Neural progenitor cell (in vitro differentiated cells): ENCODE measurements at regions not wholly inside any gene's neighbourhood (a gene's known extent, or its start where the extent isn't known, plus 50 kb on each side); places are given as distances from the start of the nearest gene placed in this dataset.

Source experiments
- EZH2 ChIP-seq: fragments of 200-600 bp; sonication (generic); IDR thresholded peaks from 2 replicates; pipeline ENCODE4 v1.6.1; 2017; ENCODE audit warnings: antibody characterized with exemption, mild to moderate bottlenecking, moderate library complexity
- EZH2phosphoT487 ChIP-seq: fragments of 200-600 bp; sonication (generic); IDR thresholded peaks from 2 replicates; pipeline ENCODE4 v1.6.1; 2017; ENCODE audit warnings: antibody characterized with exemption
- TF ChIP-seq, protein P1 (sequence below): fragments of 200-600 bp; sonication (generic); IDR thresholded peaks from 2 replicates; pipeline ENCODE4 v1.5.1; 2017; ENCODE audit warnings: antibody characterized with exemption, mild to moderate bottlenecking

DNA sequence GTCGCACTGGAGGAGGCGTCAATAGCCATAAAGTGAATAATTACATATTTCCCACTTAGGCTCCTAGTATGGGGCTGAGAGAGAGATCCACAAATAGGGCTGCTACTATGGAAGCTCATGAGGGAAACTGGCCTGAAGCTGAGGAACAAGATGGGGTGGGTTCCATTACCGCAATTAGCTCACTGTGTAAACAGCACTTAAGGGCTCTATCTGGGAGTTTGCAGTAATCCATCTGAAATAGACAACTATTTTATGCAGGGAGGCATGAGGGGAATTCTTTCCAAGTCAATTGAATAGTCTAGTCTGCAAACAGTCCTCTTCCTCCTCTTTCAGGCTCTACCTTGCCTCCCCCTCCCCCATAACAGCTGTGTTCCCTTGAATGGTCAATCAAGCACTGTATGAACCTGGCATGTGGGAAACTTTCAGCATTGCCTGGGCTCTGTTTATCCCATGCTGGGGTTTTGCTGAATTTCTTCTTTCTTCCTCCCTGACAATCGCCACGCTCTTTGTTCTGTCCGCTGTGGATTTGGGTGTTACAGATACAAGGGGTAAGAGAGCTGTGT, 56.1 kb upstream of the MAF start:
- TF ChIP-seq, protein P1, sequence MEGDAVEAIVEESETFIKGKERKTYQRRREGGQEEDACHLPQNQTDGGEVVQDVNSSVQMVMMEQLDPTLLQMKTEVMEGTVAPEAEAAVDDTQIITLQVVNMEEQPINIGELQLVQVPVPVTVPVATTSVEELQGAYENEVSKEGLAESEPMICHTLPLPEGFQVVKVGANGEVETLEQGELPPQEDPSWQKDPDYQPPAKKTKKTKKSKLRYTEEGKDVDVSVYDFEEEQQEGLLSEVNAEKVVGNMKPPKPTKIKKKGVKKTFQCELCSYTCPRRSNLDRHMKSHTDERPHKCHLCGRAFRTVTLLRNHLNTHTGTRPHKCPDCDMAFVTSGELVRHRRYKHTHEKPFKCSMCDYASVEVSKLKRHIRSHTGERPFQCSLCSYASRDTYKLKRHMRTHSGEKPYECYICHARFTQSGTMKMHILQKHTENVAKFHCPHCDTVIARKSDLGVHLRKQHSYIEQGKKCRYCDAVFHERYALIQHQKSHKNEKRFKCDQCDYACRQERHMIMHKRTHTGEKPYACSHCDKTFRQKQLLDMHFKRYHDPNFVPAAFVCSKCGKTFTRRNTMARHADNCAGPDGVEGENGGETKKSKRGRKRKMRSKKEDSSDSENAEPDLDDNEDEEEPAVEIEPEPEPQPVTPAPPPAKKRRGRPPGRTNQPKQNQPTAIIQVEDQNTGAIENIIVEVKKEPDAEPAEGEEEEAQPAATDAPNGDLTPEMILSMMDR: no peak
- no peak for TF ChIP-seq EZH2
- no peak for TF ChIP-seq EZH2phosphoT487
